Ramos (cell line): ENCODE measurements at regions not wholly inside any gene's neighbourhood (a gene's known extent, or its start where the extent isn't known, plus 50 kb on each side); places are given as distances from the start of the nearest gene placed in this dataset.
"Not testable (repeated sequence)": the region's sequence is repeated elsewhere in the genome, so short reads cannot be mapped to it uniquely, and the experiment has no call there.

Experiments
- in situ Hi-C: fragments of 300-500 bp; cut with MboI; formaldehyde crosslinking; loops from one replicate; pipeline ENCODE4 v1.14.3; 2022; ENCODE audit warnings: low sequenced_read_pairs; ENCODE audit not compliant: unreplicated experiment

DNA sequence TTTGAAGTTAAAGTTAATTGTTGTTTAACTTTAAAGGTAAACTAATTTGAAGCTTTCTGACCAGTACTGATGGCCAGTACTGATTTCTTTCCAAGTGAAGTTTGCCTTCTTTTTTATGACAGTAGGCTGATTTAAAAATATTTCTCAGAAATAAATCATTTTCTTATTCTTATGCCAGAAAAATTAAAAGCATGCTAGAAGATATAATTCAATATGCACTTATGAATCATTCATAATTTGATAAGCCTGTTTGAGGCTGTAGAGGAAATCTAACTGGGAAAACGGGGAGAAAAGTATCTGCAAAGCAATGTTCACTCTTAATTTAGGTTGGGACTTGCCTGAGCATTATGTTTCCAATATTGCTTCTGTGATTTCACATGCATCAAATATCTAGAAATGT, 1112.0 kb upstream of the INTU start:
- in situ Hi-C loops, result no loop called here

- in situ Hi-C loops, result not testable (repeated sequence)
Observed at GRCh38 chr4:126525400-126525799, 1107.4 kb upstream of the INTU start.

- in situ Hi-C loops, result no loop called here
Observed at GRCh38 chr4:126526335-126526734, 1106.4 kb upstream of the INTU start.

DNA sequence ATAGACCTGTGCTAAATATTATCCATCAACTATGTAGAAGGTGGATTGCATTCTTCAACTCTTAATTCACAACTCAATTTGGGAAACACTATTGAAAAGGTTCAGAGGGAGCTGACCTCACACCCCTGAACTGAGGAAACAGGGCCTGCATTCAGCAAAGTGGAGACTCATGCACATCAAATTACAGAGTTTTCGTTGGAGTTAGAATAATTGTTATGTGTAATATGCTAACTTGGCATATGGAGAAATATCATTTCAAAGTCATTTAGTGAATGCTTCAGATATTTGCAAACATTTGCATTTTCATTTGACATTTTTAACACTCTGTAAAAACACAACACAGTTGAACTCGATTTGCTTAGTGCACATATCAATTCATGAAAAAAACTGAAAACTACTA, 1102.8 kb upstream of the INTU start:
- in situ Hi-C loops, result no loop called here

DNA sequence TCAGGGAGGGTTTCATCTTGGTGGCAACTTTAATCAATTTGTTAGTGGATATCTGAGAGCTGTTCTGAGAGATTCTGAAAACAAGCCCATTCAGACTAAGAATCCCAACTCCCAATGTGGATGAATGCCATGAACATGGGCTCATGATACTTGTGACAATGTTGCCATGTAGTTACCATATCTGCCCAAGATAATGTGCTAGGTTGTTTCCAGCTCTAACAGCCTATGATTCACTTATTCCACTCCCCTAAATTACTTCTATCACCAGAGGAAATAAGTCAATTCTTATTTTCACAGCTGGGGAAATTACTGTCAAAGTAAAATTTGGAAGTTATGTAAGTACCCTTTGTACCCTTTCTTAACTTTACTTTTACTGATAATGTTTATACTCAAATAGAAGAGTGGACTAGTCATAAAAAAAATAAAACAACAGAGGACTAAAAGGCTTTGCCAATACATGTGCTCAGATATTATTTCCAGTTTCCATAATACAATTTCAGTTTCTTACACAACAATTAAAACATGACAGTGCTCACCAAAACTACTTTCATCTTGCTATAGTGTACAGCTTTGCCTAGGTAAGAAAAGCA, 1101.7 kb upstream of the INTU start:
- in situ Hi-C loops, result no loop called here

- in situ Hi-C loops, result no loop called here
Observed at GRCh38 chr4:126532527-126532926, 1100.2 kb upstream of the INTU start.

GRCh38 chr4:126533146-126533805, 1099.5 kb upstream of the INTU start:
- in situ Hi-C loops, result no loop called here

DNA sequence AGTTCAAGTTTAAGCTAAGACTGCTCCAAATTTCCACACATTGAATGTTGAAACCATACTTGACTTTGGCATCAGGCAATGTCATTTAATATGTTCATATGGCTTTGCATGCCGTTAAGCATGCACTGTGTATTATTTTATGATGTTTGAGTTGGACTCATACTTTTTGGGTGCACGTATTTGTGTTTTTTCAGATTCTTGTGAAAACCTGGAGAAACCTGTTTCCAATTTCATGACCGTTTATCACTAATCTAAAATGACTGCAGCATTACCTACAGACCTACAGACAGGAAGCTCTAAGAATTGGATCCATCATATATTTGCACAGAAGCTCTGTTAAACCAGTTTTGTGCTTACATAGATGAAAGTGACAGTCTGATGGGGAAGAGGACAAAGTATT, 1093.0 kb upstream of the INTU start:
- in situ Hi-C loops, result no loop called here

GRCh38 chr4:126541820-126542219, 1090.9 kb upstream of the INTU start:
- in situ Hi-C loops, result no loop called here

GRCh38 chr4:126544276-126544675, 1088.5 kb upstream of the INTU start:
- in situ Hi-C loops, result no loop called here

GRCh38 chr4:126546197-126546596, 1086.6 kb upstream of the INTU start:
- in situ Hi-C loops, result not testable (repeated sequence)

DNA sequence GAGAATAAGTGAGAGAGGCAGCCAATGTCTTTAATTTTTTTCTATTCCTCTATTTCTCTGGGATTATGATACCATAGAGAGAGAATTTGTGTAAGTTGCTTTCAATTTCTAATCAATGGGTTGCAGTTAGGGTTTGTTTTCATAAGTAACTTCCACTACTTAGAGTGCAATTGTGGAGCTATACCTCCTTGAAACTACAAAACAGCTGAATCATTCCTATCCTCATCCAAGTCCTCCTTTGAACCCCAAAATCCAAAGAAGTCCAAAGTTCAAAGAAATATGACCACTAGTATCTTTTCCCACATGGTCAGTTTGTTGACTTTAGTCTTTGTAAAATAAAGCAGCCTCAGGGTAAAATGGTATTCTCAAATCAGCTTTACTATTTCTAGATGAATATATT, 1085.4 kb upstream of the INTU start:
- in situ Hi-C loops, result no loop called here

DNA sequence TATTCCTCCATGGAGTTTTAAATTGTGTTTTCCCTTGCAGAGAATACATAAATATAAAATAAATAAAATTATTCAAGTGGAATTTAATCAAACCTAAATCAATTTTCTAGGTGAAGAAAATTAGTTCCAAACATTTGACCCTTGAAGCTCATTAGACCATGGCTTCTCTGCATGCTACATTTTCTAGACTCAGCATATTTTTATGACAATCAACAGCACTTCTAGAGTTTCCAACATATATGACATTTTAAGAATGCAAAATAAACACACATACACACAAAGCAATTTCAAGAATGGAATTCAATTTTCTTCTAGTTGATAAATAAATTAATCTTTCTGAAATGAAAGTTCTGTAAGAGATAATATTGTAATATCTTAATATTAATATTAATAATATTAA, 1083.9 kb upstream of the INTU start:
- in situ Hi-C loops, result no loop called here

GRCh38 chr4:126552321-126552720, 1080.4 kb upstream of the INTU start:
- in situ Hi-C loops, result no loop called here

GRCh38 chr4:126553248-126553647, 1079.5 kb upstream of the INTU start:
- in situ Hi-C loops, result no loop called here

DNA sequence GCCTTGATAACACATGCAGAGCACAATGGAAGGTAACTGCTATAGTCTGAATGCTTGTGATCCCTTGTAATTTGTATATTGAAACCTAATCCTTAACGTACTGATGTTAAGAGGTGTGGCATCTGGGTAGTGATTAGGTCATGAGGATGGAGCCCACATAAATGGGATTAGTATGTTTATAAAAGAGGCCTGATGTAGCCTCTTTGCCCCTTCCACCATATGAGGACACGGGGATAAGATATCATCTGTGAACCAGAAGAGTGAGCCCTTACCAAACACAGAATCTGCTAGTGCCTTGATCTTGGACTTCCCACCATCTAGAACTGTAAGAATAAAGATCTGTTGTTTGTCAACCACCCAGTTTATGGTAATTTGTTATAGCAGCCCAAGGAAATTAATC, 1074.2 kb upstream of the INTU start:
- in situ Hi-C loops, result no loop called here

GRCh38 chr4:126559961-126560360, 1072.8 kb upstream of the INTU start:
- in situ Hi-C loops, result no loop called here

GRCh38 chr4:126560794-126561193, 1072.0 kb upstream of the INTU start:
- in situ Hi-C loops, result no loop called here

- in situ Hi-C loops, result no loop called here
Observed at GRCh38 chr4:126563389-126563788, 1069.4 kb upstream of the INTU start.

DNA sequence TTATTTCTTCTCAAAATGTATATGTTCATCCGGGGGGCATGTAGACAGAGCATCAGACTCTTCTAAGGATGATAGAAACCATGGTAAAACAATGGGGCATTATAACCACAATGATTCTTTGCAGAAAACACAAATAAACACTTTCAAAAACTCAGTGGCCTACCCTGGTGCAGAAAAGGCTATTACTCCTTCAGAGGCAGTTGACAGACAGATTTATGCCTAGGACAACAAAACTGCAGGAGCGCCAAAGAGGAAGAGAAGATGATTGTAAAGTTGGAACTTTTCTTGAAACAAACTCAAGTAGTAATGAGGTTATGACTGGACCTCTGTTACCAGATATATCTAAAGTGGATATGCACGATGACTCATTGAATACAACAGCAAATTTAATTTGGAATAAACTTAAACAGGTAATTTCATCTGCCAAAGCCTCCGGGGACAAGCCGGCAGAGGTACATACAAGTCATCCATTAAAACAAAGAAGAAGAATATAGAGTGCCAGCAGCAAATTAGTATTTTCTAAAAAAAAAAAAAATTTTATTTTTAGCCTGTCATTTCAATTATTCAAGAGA, 1068.4 kb upstream of the INTU start:
- in situ Hi-C loops, result no loop called here

DNA sequence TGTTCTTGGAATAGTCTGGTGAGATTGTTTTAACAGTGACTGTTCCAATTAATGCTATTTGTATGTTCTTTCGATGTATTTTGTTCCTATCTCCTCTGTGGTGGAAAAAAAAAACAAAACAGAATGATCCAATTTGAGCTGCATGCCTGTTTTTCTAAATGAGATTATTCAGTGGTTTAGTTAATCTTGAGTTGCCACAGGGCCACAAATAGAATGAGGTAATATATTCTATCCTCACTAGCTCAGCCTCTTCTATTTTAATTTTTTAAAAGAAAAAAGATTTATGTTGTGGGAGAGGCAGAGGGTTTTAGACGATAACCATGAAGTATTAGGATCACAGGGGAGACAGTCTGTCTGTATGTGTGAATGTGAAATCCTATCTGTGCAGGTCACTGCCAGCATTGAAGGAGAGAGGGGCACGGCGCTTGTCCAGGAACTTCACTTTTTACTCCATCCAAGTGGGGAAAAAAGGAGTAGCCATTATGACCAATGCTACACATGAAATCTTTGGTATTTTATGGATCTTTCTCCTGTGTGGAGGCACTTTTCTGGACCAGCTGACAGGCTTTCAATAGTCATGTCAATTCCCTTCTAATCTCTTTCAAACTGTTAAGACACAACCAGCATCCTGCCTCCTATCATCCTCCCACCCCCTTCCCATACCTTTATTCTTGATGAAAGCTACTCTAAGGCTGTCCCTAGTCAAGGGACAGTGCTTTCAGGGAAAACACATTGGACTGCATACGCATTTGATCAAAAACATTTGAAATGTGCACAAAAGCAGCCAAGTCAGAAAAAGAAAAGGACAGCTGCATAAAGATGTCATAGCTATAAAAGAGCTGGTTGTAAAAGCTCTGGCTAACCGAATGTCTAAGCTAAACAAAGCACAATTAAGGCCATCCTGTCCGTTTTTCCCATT, 1063.8 kb upstream of the INTU start:
- in situ Hi-C loops, result no loop called here
